Fibroblast of lung (primary cell): ENCODE measurements at regions not wholly inside any gene's neighbourhood (a gene's known extent, or its start where the extent isn't known, plus 50 kb on each side); places are given as distances from the start of the nearest gene placed in this dataset.

ENCODE experiments used
- DNase-seq, 2 donors: peaks; one replicate each; pipeline versions ENCODE4 v3.0.0 to v3.0.0-alpha.2; 2010; ENCODE audit warnings: low read depth in 2 of 2
- H2AFZ ChIP-seq: 2 replicates; pipeline ENCODE4 v1.5.1; 2012; ENCODE audit warnings: low read length, control low read depth, inconsistent platforms
- H3K27ac ChIP-seq: 2 replicates; pipeline ENCODE4 v1.5.1; 2011; ENCODE audit warnings: low read length, control low read depth; ENCODE audit not compliant: insufficient read depth
- H3K27me3 ChIP-seq: 2 replicates; pipeline ENCODE4 v1.5.1; 2011; ENCODE audit warnings: mild to moderate bottlenecking, low read length; ENCODE audit not compliant: control insufficient read depth, insufficient read depth
- H3K36me3 ChIP-seq: 2 replicates; pipeline ENCODE4 v1.5.1; 2011; ENCODE audit warnings: low read length; ENCODE audit not compliant: control insufficient read depth, insufficient read depth
- H3K4me1 ChIP-seq: 2 replicates; pipeline ENCODE4 v1.5.1; 2011; ENCODE audit warnings: low read length; ENCODE audit not compliant: control insufficient read depth, insufficient read depth; ENCODE audit errors: extremely low read depth
- H3K4me2 ChIP-seq: 2 replicates; pipeline ENCODE4 v1.5.1; 2011; ENCODE audit warnings: low read length, control low read depth; ENCODE audit not compliant: insufficient read depth; ENCODE audit errors: extremely low read depth
- H3K4me3 ChIP-seq, 4 experiments: fragments of 200-600 bp in 1 of 4; sonication (generic) in 1 of 4; replicated peaks in 1 of 4; 2 replicates each; pipeline ENCODE4 v1.5.1; 2011 to 2016; ENCODE audit warnings: low read length in 4 of 4, low read depth in 3 of 4, mild to moderate bottlenecking in 3 of 4, control low read depth in 2 of 4, inconsistent platforms in 1 of 4, mixed read lengths in 1 of 4; ENCODE audit not compliant: insufficient read depth in 1 of 4; ENCODE audit errors: control extremely low read depth in 1 of 4
- H3K79me2 ChIP-seq: 2 replicates; pipeline ENCODE4 v1.5.1; 2012; ENCODE audit warnings: mild to moderate bottlenecking, low read length, inconsistent platforms; ENCODE audit not compliant: control insufficient read depth, insufficient read depth
- H3K9ac ChIP-seq: 2 replicates; pipeline ENCODE4 v1.5.1; 2011; ENCODE audit warnings: mild to moderate bottlenecking, low read length, control low read depth; ENCODE audit not compliant: insufficient read depth
- H3K9me3 ChIP-seq: 2 replicates; pipeline ENCODE4 v1.5.1; 2012; ENCODE audit warnings: low read depth, low read length; ENCODE audit not compliant: control insufficient read depth, insufficient read depth
- H4K20me1 ChIP-seq: 2 replicates; pipeline ENCODE4 v1.5.1; 2011; ENCODE audit warnings: low read length; ENCODE audit not compliant: control insufficient read depth, insufficient read depth; ENCODE audit errors: extremely low read depth
- CTCF ChIP-seq, 2 donors: IDR thresholded peaks in 1 of 2; conservative IDR thresholded peaks in 1 of 2; 1 replicate in 1 of 2; 2 replicates in 1 of 2; pipeline ENCODE4 v1.5.1; 2011 to 2012; ENCODE audit warnings: low read length in 2 of 2, control low read depth in 1 of 2, inconsistent platforms in 1 of 2, low read depth in 1 of 2, mild to moderate bottlenecking in 1 of 2
- EZH2 ChIP-seq: IDR thresholded peaks from 2 replicates; pipeline ENCODE4 v1.5.1; 2012; ENCODE audit warnings: low read length, control low read depth, mild to moderate bottlenecking; ENCODE audit errors: missing control alignments

- H3K79me2 ChIP-seq, result no peaks in the 10 kb centered on the region
- no peak overlapping the region for H2AFZ ChIP-seq
- H3K4me2 ChIP-seq, result no peak overlapping the region
- no peak for DNase-seq
- no peak overlapping the region for H3K27ac ChIP-seq
- no peaks in the 10 kb centered on the region for H4K20me1 ChIP-seq
- no peak for TF ChIP-seq EZH2
- TF ChIP-seq CTCF (conservative IDR thresholded peaks at IDR 0.05 in 1 of 2, IDR thresholded peaks at IDR 0.05 in 1 of 2; ENCODE audit: low read depth in 1 of 2, low read length in 2 of 2), result no peak
- H3K4me1 ChIP-seq, result no peaks in the 10 kb centered on the region
- H3K4me3 ChIP-seq, result no peak overlapping the region
- H3K9me3 ChIP-seq, result no peaks in the 10 kb centered on the region
- H3K36me3 ChIP-seq, result no peaks in the 10 kb centered on the region
- no peaks in the 10 kb centered on the region for H3K27me3 ChIP-seq
- H3K9ac ChIP-seq, result no peak overlapping the region
These were observed 463.0 kb upstream of the KLHL1 start for GRCh38 chr13:70571221-70571620.

- no peaks in the 10 kb centered on the region for H3K9me3 ChIP-seq
- no peaks in the 10 kb centered on the region for H3K36me3 ChIP-seq
- H3K27me3 ChIP-seq, result no peaks in the 10 kb centered on the region
- no peak overlapping the region for H3K27ac ChIP-seq
- H4K20me1 ChIP-seq, result no peaks in the 10 kb centered on the region
- peak; percentile 16 to 66 for DNase-seq
- H3K79me2 ChIP-seq, result no peaks in the 10 kb centered on the region
- no peak overlapping the region for H3K4me2 ChIP-seq
- no peak overlapping the region for H3K9ac ChIP-seq
- H3K4me3 ChIP-seq, result peak overlapping the region in 1 of 4 experiments; percentile 21
- H2AFZ ChIP-seq, result no peak overlapping the region
- no peaks in the 10 kb centered on the region for H3K4me1 ChIP-seq
- TF ChIP-seq CTCF (conservative IDR thresholded peaks at IDR 0.05 in 1 of 2, IDR thresholded peaks at IDR 0.05 in 1 of 2; ENCODE audit: low read depth in 1 of 2, low read length in 2 of 2), result peak in 1 of 2 donors; percentile 67
- TF ChIP-seq EZH2, result no peak
These were observed 460.3 kb upstream of the KLHL1 start for GRCh38 chr13:70568571-70568970.

- H4K20me1 ChIP-seq, result no peaks in the 10 kb centered on the region
- no peak overlapping the region for H2AFZ ChIP-seq
- no peaks in the 10 kb centered on the region for H3K27me3 ChIP-seq
- no peaks in the 10 kb centered on the region for H3K9me3 ChIP-seq
- TF ChIP-seq EZH2, result no peak
- no peak for TF ChIP-seq CTCF (conservative IDR thresholded peaks at IDR 0.05 in 1 of 2, IDR thresholded peaks at IDR 0.05 in 1 of 2; ENCODE audit: low read depth in 1 of 2, low read length in 2 of 2)
- H3K9ac ChIP-seq, result no peak overlapping the region
- H3K4me1 ChIP-seq, result no peaks in the 10 kb centered on the region
- H3K4me3 ChIP-seq, result no peak overlapping the region
- H3K27ac ChIP-seq, result no peak overlapping the region
- no peak overlapping the region for H3K4me2 ChIP-seq
- no peaks in the 10 kb centered on the region for H3K79me2 ChIP-seq
- no peaks in the 10 kb centered on the region for H3K36me3 ChIP-seq
- DNase-seq, result no peak
These were observed 436.5 kb upstream of the KLHL1 start for GRCh38 chr13:70544706-70545105.
